Neural progenitor cell (in vitro differentiated cells): ENCODE measurements at regions not wholly inside any gene's neighbourhood (a gene's known extent, or its start where the extent isn't known, plus 50 kb on each side); places are given as distances from the start of the nearest gene placed in this dataset.

ENCODE experiments used
- CTCF ChIP-seq: fragments of 200-600 bp; sonication (generic); IDR thresholded peaks from 2 replicates; pipeline ENCODE4 v1.5.1; 2017; ENCODE audit warnings: antibody characterized with exemption, mild to moderate bottlenecking
- EZH2 ChIP-seq: fragments of 200-600 bp; sonication (generic); IDR thresholded peaks from 2 replicates; pipeline ENCODE4 v1.6.1; 2017; ENCODE audit warnings: antibody characterized with exemption, mild to moderate bottlenecking, moderate library complexity
- EZH2phosphoT487 ChIP-seq: fragments of 200-600 bp; sonication (generic); IDR thresholded peaks from 2 replicates; pipeline ENCODE4 v1.6.1; 2017; ENCODE audit warnings: antibody characterized with exemption

GRCh38 chr4:104749062-104749461 is 254.4 kb upstream of the CXXC4 start:
- TF ChIP-seq EZH2 (no peak), CTCF (no peak), EZH2phosphoT487 (no peak)
